H1 (cell line): ENCODE measurements at regions not wholly inside any gene's neighbourhood (a gene's known extent, or its start where the extent isn't known, plus 50 kb on each side); places are given as distances from the start of the nearest gene placed in this dataset.

ENCODE experiments used
- CHD7 ChIP-seq: fragments of 300-600 bp; sonication (generic); IDR thresholded peaks from 2 replicates; pipeline ENCODE4 v1.7.1; 2012; ENCODE audit warnings: low read length, moderate library complexity, mild to moderate bottlenecking, inconsistent platforms; ENCODE audit not compliant: insufficient replicate concordance
- MAFK ChIP-seq: IDR thresholded peaks from 2 replicates; pipeline ENCODE4 v1.6.1; 2012; ENCODE audit warnings: low read depth, mild to moderate bottlenecking, improper control_type of control experiment, low read length
- SP1 ChIP-seq: IDR thresholded peaks from 2 replicates; pipeline ENCODE4 v1.6.1; 2011; ENCODE audit warnings: low read depth, low read length

- no peak for TF ChIP-seq CHD7
- TF ChIP-seq MAFK: no peak
- no peak for TF ChIP-seq SP1
These were observed 266.0 kb downstream of the ALG10 start (continued) for GRCh38 chr12:34287986-34288962.
